ENCODE measurements at regions not wholly inside any gene's neighbourhood (a gene's known extent, or its start where the extent isn't known, plus 50 kb on each side); places are given as distances from the start of the nearest gene placed in this dataset.

DNA sequence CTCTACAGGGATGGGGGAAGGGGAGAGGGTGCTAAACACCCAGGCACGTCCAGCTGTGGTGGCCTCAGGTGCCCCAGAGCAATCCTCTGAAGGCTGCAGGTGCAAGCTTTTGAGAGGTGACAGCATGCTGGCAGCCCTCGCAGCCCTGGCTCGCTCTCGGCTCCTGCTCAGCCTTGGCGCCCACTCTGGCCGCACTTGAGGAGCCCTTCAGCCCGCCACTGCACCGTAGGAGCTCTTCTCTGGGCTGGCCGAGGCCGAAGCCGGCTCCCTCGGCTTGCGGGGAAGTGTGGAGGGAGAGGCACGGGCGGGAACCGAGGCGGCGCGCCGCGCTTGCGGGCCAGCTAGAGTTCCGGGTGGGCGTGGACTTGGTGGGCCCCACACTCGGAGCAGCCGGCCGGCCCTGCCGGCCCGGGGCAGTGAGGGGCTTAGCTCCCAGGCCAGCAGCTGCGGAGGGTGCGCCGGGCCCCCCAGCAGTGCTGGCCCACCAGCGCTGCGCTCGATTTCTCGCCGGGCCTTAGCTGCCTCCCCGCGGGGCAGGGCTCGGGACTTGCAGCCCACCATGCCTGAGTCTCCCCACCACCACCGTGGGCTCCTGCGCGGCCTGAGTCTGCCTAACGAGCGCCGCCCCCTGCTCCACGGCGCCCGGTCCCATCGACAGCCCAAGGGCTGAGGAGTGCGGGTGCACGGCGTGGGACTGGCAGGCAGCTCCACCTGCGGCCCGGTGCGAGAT, 112.1 kb downstream of the TRIM29 start:
- TF ChIP-seq POLR2A (IDR thresholded peaks at IDR 0.05; ENCODE audit: low read depth, low read length): no peak
- TF ChIP-seq, protein P1, sequence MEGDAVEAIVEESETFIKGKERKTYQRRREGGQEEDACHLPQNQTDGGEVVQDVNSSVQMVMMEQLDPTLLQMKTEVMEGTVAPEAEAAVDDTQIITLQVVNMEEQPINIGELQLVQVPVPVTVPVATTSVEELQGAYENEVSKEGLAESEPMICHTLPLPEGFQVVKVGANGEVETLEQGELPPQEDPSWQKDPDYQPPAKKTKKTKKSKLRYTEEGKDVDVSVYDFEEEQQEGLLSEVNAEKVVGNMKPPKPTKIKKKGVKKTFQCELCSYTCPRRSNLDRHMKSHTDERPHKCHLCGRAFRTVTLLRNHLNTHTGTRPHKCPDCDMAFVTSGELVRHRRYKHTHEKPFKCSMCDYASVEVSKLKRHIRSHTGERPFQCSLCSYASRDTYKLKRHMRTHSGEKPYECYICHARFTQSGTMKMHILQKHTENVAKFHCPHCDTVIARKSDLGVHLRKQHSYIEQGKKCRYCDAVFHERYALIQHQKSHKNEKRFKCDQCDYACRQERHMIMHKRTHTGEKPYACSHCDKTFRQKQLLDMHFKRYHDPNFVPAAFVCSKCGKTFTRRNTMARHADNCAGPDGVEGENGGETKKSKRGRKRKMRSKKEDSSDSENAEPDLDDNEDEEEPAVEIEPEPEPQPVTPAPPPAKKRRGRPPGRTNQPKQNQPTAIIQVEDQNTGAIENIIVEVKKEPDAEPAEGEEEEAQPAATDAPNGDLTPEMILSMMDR (conservative IDR thresholded peaks at IDR 0.05; ENCODE audit: low read depth, low read length): no peak
- no peak for TF ChIP-seq MXI1 (IDR thresholded peaks at IDR 0.05; ENCODE audit: borderline replicate concordance, low read depth, low read length)
- no peak for TF ChIP-seq RAD21 (IDR thresholded peaks at IDR 0.05; ENCODE audit: low read length)
- TF ChIP-seq SMC3 (IDR thresholded peaks at IDR 0.05; ENCODE audit: low read depth, low read length): no peak
- TF ChIP-seq BHLHE40 (IDR thresholded peaks at IDR 0.05; ENCODE audit: low read depth, low read length): no peak
- no peak for TF ChIP-seq RCOR1 (IDR thresholded peaks at IDR 0.05; ENCODE audit: insufficient replicate concordance, low read length)
- TF ChIP-seq MAFK (IDR thresholded peaks at IDR 0.05; ENCODE audit: low read depth, low read length): no peak
- no peak for TF ChIP-seq CEBPB (IDR thresholded peaks at IDR 0.05; ENCODE audit: low read depth, low read length)
- TF ChIP-seq RFX5 (IDR thresholded peaks at IDR 0.05; ENCODE audit: low read depth, low read length): no peak
- no peak for TF ChIP-seq CHD1 (IDR thresholded peaks at IDR 0.05; ENCODE audit: low read depth, low read length)
- TF ChIP-seq, protein P2, sequence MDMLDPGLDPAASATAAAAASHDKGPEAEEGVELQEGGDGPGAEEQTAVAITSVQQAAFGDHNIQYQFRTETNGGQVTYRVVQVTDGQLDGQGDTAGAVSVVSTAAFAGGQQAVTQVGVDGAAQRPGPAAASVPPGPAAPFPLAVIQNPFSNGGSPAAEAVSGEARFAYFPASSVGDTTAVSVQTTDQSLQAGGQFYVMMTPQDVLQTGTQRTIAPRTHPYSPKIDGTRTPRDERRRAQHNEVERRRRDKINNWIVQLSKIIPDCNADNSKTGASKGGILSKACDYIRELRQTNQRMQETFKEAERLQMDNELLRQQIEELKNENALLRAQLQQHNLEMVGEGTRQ (IDR thresholded peaks at IDR 0.05; ENCODE audit: low read depth, low read length): no peak
- no peak for TF ChIP-seq FOS (IDR thresholded peaks at IDR 0.05; ENCODE audit: low read depth, low read length)
- TF ChIP-seq, protein P3, sequence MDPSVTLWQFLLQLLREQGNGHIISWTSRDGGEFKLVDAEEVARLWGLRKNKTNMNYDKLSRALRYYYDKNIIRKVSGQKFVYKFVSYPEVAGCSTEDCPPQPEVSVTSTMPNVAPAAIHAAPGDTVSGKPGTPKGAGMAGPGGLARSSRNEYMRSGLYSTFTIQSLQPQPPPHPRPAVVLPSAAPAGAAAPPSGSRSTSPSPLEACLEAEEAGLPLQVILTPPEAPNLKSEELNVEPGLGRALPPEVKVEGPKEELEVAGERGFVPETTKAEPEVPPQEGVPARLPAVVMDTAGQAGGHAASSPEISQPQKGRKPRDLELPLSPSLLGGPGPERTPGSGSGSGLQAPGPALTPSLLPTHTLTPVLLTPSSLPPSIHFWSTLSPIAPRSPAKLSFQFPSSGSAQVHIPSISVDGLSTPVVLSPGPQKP (IDR thresholded peaks at IDR 0.05; ENCODE audit: borderline replicate concordance, low read depth, low read length): no peak

Measured in IMR-90 (cell line).